CD14-positive monocyte (primary cell): ENCODE measurements at regions not wholly inside any gene's neighbourhood (a gene's known extent, or its start where the extent isn't known, plus 50 kb on each side); places are given as distances from the start of the nearest gene placed in this dataset.
A peak's percentile ranks its signal among the peaks of the same experiment; 100 is the strongest.

ENCODE experiments used
- DNase-seq, 3 donors: peaks; one replicate each; pipeline ENCODE4 v3.0.0-alpha.2; 2011 to 2022
- H2AFZ ChIP-seq: 2 replicates; pipeline ENCODE4 v1.6.0; 2012; ENCODE audit warnings: mild to moderate bottlenecking, low read depth, low read length, inconsistent platforms; ENCODE audit not compliant: insufficient read depth, poor library complexity, severe bottlenecking
- H3K27ac ChIP-seq, 2 donors: 1 replicate in 1 of 2; 2 replicates in 1 of 2; pipeline ENCODE4 v1.5.1; 2012 to 2013; ENCODE audit warnings: low read length in 2 of 2, control low read depth in 1 of 2, inconsistent platforms in 1 of 2, low read depth in 1 of 2, mild to moderate bottlenecking in 1 of 2
- H3K27me3 ChIP-seq, 2 donors: one replicate each; pipeline versions ENCODE4 v1.6.0 to v1.6.1; 2011 to 2013; ENCODE audit warnings: low read length in 2 of 2; ENCODE audit not compliant: control insufficient read depth in 2 of 2, insufficient read depth in 2 of 2
- H3K36me3 ChIP-seq, 2 donors: replicated peaks in 1 of 2; 1 replicate in 1 of 2; 2 replicates in 1 of 2; pipeline versions ENCODE4 v1.5.1 to v1.6.1; 2012 to 2013; ENCODE audit warnings: low read length in 2 of 2, control low read depth in 1 of 2, inconsistent platforms in 1 of 2, mild to moderate bottlenecking in 1 of 2; ENCODE audit not compliant: insufficient read depth in 2 of 2, control insufficient read depth in 1 of 2
- H3K4me1 ChIP-seq, 2 donors: 1 replicate in 1 of 2; 2 replicates in 1 of 2; pipeline versions ENCODE4 v1.5.1 to v1.6.1; 2012 to 2013; ENCODE audit warnings: low read length in 2 of 2, control low read depth in 1 of 2, inconsistent platforms in 1 of 2, mild to moderate bottlenecking in 1 of 2, moderate library complexity in 1 of 2; ENCODE audit not compliant: insufficient read depth in 2 of 2, control insufficient read depth in 1 of 2
- H3K4me2 ChIP-seq: replicated peaks from 2 replicates; pipeline ENCODE3; 2012; ENCODE audit warnings: low read length, moderate library complexity, mild to moderate bottlenecking; ENCODE audit not compliant: poor library complexity, severe bottlenecking; ENCODE audit errors: extremely low read depth
- H3K4me3 ChIP-seq, 3 experiments: fragments of 200-600 bp in 1 of 3; sonication (generic) in 1 of 3; replicated peaks in 1 of 3; 1 replicate in 2 of 3; 2 replicates in 1 of 3; pipeline ENCODE4 v1.5.1; 2011 to 2013; ENCODE audit warnings: low read length in 3 of 3, mild to moderate bottlenecking in 3 of 3, control low read depth in 2 of 3, low read depth in 2 of 3, inconsistent platforms in 1 of 3, moderate library complexity in 1 of 3
- H3K79me2 ChIP-seq: 2 replicates; pipeline ENCODE4 v1.6.0; 2012; ENCODE audit warnings: mild to moderate bottlenecking, control low read depth, inconsistent platforms, low read length, moderate library complexity; ENCODE audit not compliant: insufficient read depth
- H3K9ac ChIP-seq: 2 replicates; pipeline ENCODE4 v1.6.0; 2017; ENCODE audit warnings: low read length, mild to moderate bottlenecking; ENCODE audit not compliant: insufficient read depth, poor library complexity, severe bottlenecking
- H3K9me3 ChIP-seq, 2 donors: replicated peaks in 1 of 2; 1 replicate in 1 of 2; 2 replicates in 1 of 2; pipeline versions ENCODE4 v1.5.1 to v1.6.1; 2012 to 2013; ENCODE audit warnings: low read length in 2 of 2, control low read depth in 1 of 2; ENCODE audit not compliant: control insufficient read depth in 1 of 2, insufficient read depth in 1 of 2
- H4K20me1 ChIP-seq: 2 replicates; pipeline ENCODE4 v1.6.0; 2012; ENCODE audit warnings: mild to moderate bottlenecking, low read length, control low read depth, moderate library complexity; ENCODE audit not compliant: insufficient read depth
- H3K27ac Mint-ChIP-seq, 7 donors: one replicate each; pipeline ENCODE4 v1.8.0; 2020; ENCODE audit warnings: mild to moderate bottlenecking in 7 of 7, mixed read lengths in 7 of 7, moderate library complexity in 6 of 7, inconsistent platforms in 2 of 7
- H3K27me3 Mint-ChIP-seq, 3 donors: one replicate each; pipeline ENCODE4 v1.8.0; 2021 to 2022; ENCODE audit warnings: low read depth in 3 of 3, mild to moderate bottlenecking in 3 of 3, mixed read lengths in 3 of 3, moderate library complexity in 3 of 3, inconsistent platforms in 1 of 3
- H3K36me3 Mint-ChIP-seq, 2 donors: one replicate each; pipeline ENCODE4 v1.8.0; 2020; ENCODE audit warnings: mixed read lengths in 2 of 2, inconsistent platforms in 1 of 2, mild to moderate bottlenecking in 1 of 2
- H3K4me1 Mint-ChIP-seq: one replicate; pipeline ENCODE4 v1.8.0; 2020; ENCODE audit warnings: mild to moderate bottlenecking, mixed read lengths
- H3K4me3 Mint-ChIP-seq, 2 donors: one replicate each; pipeline ENCODE4 v1.8.0; 2020; ENCODE audit warnings: mild to moderate bottlenecking in 2 of 2, mixed read lengths in 2 of 2, moderate library complexity in 1 of 2
- H3K9me3 Mint-ChIP-seq, 7 donors: one replicate each; pipeline ENCODE4 v1.8.0; 2020 to 2022; ENCODE audit warnings: mixed read lengths in 7 of 7, mild to moderate bottlenecking in 6 of 7, moderate library complexity in 6 of 7, inconsistent platforms in 2 of 7
- CTCF ChIP-seq: fragments of 200-600 bp; IDR thresholded peaks from one replicate; pipeline ENCODE4 v1.8.0; 2022; ENCODE audit warnings: antibody characterized with exemption, mild to moderate bottlenecking
- WGBS: methylation state at CpG from one replicate; pipeline ENCODE4 v1.1.5; 2013; ENCODE audit warnings: missing lambda C conversion rate; ENCODE audit not compliant: insufficient coverage; 5-methylcytosine and 5-hydroxymethylcytosine counted together
- intact Hi-C, 2 donors: fragments of 100-400 bp; cut with micrococcal nuclease; formaldehyde crosslinking; loops; one replicate each; pipeline versions ENCODE4 v1.15.0 to v1.15.1; 2023

- Mint-ChIP-seq H3K27ac (no peak overlapping the region), H3K36me3 (no peaks in the 10 kb centered on the region), H3K27me3 (peaks cover 2 to 10% (median 6%) of the 10 kb centered on the region in 3 donors), H3K4me1 (no peaks in the 10 kb centered on the region), H3K9me3 (no peaks in the 10 kb centered on the region), H3K4me3 (no peak overlapping the region)
- WGBS: 14% methylated on average over 4 of the region's 7 CpGs
- Histone ChIP-seq H3K9ac (no peak overlapping the region), H3K4me1 (no peaks in the 10 kb centered on the region), H2AFZ (no peak overlapping the region), H3K4me3 (no peak overlapping the region), H3K4me2 (no peak overlapping the region), H3K27ac (no peak overlapping the region), H3K27me3 (no peaks in the 10 kb centered on the region), H3K79me2 (no peaks in the 10 kb centered on the region), H3K9me3 (no peaks in the 10 kb centered on the region), H3K36me3 (no peaks in the 10 kb centered on the region), H4K20me1 (no peaks in the 10 kb centered on the region)
- intact Hi-C loops: no loop called here
- TF ChIP-seq CTCF: no peak
- no peak for DNase-seq
Measured at GRCh38 chr5:155620821-155621410, 607.4 kb downstream of the KIF4B start.

DNA sequence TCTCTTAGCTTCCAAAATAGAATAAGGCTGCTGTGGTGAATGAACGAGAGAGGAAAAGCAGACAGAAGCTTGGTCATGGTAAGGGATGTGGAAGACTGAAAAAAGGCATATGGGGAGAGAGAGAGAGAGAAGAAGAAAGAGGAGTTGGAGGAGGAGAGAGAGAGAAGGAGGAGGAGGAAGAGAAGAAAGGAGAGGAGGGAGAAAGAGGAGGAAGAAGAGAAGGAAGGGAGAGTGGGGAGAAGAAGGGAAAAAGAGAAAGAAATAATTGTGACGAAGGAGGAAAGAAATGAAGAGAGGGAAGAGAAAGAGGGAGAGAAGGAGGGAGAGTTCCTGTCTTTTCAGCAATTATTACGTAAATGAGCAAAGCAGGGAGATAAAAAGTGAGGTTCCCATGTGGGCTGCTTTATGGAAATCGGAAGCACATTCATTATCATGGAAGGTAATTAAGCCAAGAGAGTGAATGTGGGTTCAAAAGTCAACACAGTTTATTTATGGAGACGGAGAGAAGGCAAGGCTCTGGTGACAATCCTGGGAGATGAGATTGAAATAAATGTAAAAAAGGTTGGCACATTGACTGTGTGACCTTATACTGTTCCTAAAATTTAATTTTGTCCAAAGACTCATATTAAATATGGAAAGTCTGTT lies 611.2 kb downstream of the KIF4B start:
- Mint-ChIP-seq H3K36me3 (no peaks in the 10 kb centered on the region), H3K27ac (peak overlapping the region in 1 of 7 donors; percentile 34), H3K4me3 (no peak overlapping the region), H3K4me1 (no peaks in the 10 kb centered on the region), H3K9me3 (peaks cover 0 to 2% (median 0%) of the 10 kb centered on the region in 7 donors), H3K27me3 (peaks cover 2 to 10% (median 4%) of the 10 kb centered on the region in 3 donors)
- no peaks in the 10 kb centered on the region for H3K4me1 ChIP-seq
- no peaks in the 10 kb centered on the region for H3K36me3 ChIP-seq
- H2AFZ ChIP-seq: no peak overlapping the region
- H3K27ac ChIP-seq: no peak overlapping the region
- intact Hi-C loops: no loop called here
- no peak overlapping the region for H3K4me3 ChIP-seq
- H3K4me2 ChIP-seq: no peak overlapping the region
- no peak for DNase-seq
- no peaks in the 10 kb centered on the region for H3K9me3 ChIP-seq
- H3K27me3 ChIP-seq: no peaks in the 10 kb centered on the region
- TF ChIP-seq CTCF: no peak
- WGBS: 87% methylated on average over 5 of the region's 5 CpGs
- H3K79me2 ChIP-seq: no peaks in the 10 kb centered on the region
- H3K9ac ChIP-seq: no peak overlapping the region
- no peaks in the 10 kb centered on the region for H4K20me1 ChIP-seq
